Chondrocyte (in vitro differentiated cells): ENCODE measurements at regions not wholly inside any gene's neighbourhood (a gene's known extent, or its start where the extent isn't known, plus 50 kb on each side); places are given as distances from the start of the nearest gene placed in this dataset.

Source experiments
- DNase-seq: peaks from one replicate; pipeline ENCODE4 v3.0.0; 2021; ENCODE audit warnings: mixed read lengths, low spot score
- H3K27ac Mint-ChIP-seq: one replicate; pipeline ENCODE4 v1.8.0; 2021; ENCODE audit warnings: mild to moderate bottlenecking, moderate library complexity, mixed read lengths; ENCODE audit not compliant: unreplicated experiment
- H3K27me3 Mint-ChIP-seq: 2 replicates; pipeline ENCODE4 v1.8.0; 2021; ENCODE audit warnings: low read depth, mixed read lengths
- H3K36me3 Mint-ChIP-seq: 2 replicates; pipeline ENCODE4 v1.8.0; 2021; ENCODE audit warnings: low read depth, mixed read lengths
- H3K4me1 Mint-ChIP-seq: 2 replicates; pipeline ENCODE4 v1.8.0; 2021; ENCODE audit warnings: low read depth, mild to moderate bottlenecking, mixed read lengths
- H3K4me3 Mint-ChIP-seq: one replicate; pipeline ENCODE4 v1.8.0; 2021; ENCODE audit warnings: mild to moderate bottlenecking, moderate library complexity, mixed read lengths; ENCODE audit not compliant: unreplicated experiment
- H3K9me3 Mint-ChIP-seq: 2 replicates; pipeline ENCODE4 v1.8.0; 2021; ENCODE audit warnings: low read depth, mixed read lengths
- CTCF ChIP-seq: fragments of 200-600 bp; sonication (generic); IDR thresholded peaks from 2 replicates; pipeline ENCODE4 v1.5.0; 2021; ENCODE audit warnings: antibody characterized with exemption, mild to moderate bottlenecking, moderate library complexity

- no peak overlapping the region for H3K4me3 Mint-ChIP-seq
- peaks cover 14% of the 10 kb centered on the region for H3K27me3 Mint-ChIP-seq
- peaks cover 6% of the 10 kb centered on the region for H3K9me3 Mint-ChIP-seq
- no peaks in the 10 kb centered on the region for H3K4me1 Mint-ChIP-seq
- no peak for TF ChIP-seq CTCF
- no peak for DNase-seq
- H3K27ac Mint-ChIP-seq: no peak overlapping the region
- H3K36me3 Mint-ChIP-seq: no peaks in the 10 kb centered on the region
Observed at GRCh38 chr6:19997104-19997503, 159.9 kb downstream of the ID4 start.

GRCh38 chr6:19998541-19998940 lies 161.4 kb downstream of the ID4 start:
- Mint-ChIP-seq H3K27ac (no peak overlapping the region), H3K9me3 (peaks cover 6% of the 10 kb centered on the region), H3K36me3 (no peaks in the 10 kb centered on the region), H3K4me3 (no peak overlapping the region), H3K4me1 (no peaks in the 10 kb centered on the region), H3K27me3 (peaks cover 13% of the 10 kb centered on the region)
- no peak for TF ChIP-seq CTCF
- no peak for DNase-seq

GRCh38 chr6:19999319-20000191 lies 162.4 kb downstream of the ID4 start:
- no peak for DNase-seq
- Mint-ChIP-seq H3K27me3 (peaks cover 11% of the 10 kb centered on the region), H3K27ac (no peak overlapping the region), H3K4me3 (no peak overlapping the region), H3K36me3 (no peaks in the 10 kb centered on the region), H3K9me3 (peaks cover 6% of the 10 kb centered on the region), H3K4me1 (no peaks in the 10 kb centered on the region)
- no peak for TF ChIP-seq CTCF

- no peak for DNase-seq
Observed at GRCh38 chr6:20001286-20001685, 164.1 kb downstream of the ID4 start.

GRCh38 chr6:20006037-20006436 lies 168.9 kb downstream of the ID4 start:
- no peak for TF ChIP-seq CTCF
- H3K27me3 Mint-ChIP-seq: peaks cover 7% of the 10 kb centered on the region
- no peaks in the 10 kb centered on the region for H3K9me3 Mint-ChIP-seq
- H3K27ac Mint-ChIP-seq: no peak overlapping the region
- H3K4me1 Mint-ChIP-seq: no peaks in the 10 kb centered on the region
- no peak overlapping the region for H3K4me3 Mint-ChIP-seq
- no peaks in the 10 kb centered on the region for H3K36me3 Mint-ChIP-seq
- no peak for DNase-seq

More at GRCh38 chr6:20001286-20001685, 164.1 kb downstream of the ID4 start:
- peaks cover 6% of the 10 kb centered on the region for H3K9me3 Mint-ChIP-seq
- no peak overlapping the region for H3K27ac Mint-ChIP-seq
- H3K4me3 Mint-ChIP-seq: no peak overlapping the region
- no peaks in the 10 kb centered on the region for H3K36me3 Mint-ChIP-seq
- H3K4me1 Mint-ChIP-seq: no peaks in the 10 kb centered on the region
- H3K27me3 Mint-ChIP-seq: peaks cover 9% of the 10 kb centered on the region
- no peak for TF ChIP-seq CTCF
